GM19043 (cell line): ENCODE measurements at regions not wholly inside any gene's neighbourhood (a gene's known extent, or its start where the extent isn't known, plus 50 kb on each side); places are given as distances from the start of the nearest gene placed in this dataset.

Source experiments
- ATAC-seq: cut with Tn5 transposase; IDR thresholded peaks from one replicate; pipeline ENCODE4 v1.9.1; 2021; ENCODE audit warnings: low read depth; ENCODE audit not compliant: unreplicated experiment

DNA sequence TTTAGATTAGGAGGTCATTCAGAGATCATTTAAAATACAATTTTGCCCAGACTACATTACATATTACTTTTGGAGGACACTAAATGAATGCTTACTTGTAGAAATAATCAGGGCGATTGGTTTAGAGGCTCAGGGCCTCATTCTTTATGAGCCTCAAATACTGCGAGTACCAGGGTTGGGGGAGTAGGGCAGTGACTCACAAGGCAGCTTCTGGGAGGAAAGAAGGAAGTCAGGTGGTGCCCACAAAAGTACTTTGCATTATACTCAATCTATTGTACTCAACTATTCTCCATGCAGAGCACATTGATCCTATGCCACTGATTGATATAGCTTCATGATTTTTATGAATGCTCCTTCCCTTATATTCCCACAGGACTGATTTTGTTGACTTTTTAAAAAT lies 166.9 kb downstream of the SOCS6 start:
- ATAC-seq = no peak

GRCh38 chr18:70454704-70455322 lies 166.0 kb downstream of the SOCS6 start:
- peak; percentile 73 for ATAC-seq

DNA sequence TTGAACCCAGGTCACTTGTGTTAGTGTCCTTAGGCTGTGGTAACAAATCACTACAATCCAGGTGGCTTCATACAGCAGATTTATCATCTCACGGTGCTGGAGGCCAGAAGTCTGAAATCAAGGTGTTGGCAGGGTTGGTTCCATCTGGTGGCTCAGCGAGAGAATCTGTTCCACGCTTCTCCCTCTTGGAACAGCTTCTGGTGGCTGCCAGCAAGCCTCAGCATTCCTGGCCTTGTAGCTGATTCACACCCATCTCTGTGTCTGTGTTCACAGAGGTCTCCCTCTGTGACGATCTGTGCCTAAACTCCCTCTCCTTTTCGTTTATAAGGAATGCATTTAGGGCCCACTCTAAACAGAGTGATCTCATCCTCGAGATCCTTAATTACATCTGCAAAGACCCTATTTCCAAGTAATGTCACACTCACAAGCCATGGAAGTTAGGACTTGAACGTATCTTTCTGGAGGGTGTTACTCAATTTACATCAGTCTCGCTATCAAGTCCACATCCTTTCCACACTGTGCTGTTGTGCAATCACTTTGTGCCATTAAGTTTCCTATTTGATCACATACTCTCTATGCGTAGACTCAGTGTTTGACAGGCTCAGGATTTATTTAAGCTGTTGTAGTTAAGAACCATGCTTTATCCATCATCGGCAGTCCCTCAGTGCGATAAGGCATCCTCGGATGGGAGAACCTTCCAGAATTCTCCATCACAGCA lies 164.4 kb downstream of the SOCS6 start:
- ATAC-seq = no peak

DNA sequence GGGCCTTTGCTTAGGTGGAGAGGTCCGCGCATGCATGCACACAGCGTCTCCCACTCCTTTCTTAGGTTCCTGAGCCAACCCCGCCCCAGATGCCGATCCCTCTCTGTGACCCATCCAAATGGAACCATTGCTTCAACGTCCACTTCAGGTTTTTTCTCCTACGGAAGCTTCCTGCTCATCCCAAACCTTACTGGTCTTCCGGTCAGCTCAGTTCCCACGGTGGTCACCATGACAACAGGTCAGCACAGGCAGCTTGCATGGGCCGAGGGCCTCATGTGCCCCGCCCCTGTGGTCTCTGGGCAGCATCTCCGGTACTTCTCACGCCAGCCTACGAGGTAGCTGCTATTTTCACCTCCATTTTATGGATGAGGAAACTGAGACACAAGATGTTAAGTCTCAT lies 163.7 kb downstream of the SOCS6 start:
- no peak for ATAC-seq

- no peak for ATAC-seq
Observed at GRCh38 chr18:70450426-70451253, 161.8 kb downstream of the SOCS6 start.

DNA sequence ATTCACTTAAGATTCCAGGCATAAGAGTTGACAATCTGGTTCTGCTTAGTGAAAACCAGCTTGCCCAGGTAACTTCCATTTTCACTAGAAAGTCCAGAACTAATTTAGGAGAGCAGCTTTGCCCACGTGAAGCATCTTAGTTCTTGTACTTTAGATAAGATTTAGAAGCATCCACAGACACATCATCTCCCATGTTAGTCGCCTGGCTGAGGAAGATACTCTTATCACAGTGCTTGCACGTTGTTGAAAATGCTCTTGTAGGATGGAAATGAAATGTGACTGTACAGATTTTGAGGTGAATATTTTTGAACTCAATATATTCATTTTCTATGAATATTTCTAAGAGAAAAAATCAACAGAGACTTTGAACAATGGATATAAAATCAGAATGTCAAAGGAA lies 159.7 kb downstream of the SOCS6 start:
- no peak for ATAC-seq

DNA sequence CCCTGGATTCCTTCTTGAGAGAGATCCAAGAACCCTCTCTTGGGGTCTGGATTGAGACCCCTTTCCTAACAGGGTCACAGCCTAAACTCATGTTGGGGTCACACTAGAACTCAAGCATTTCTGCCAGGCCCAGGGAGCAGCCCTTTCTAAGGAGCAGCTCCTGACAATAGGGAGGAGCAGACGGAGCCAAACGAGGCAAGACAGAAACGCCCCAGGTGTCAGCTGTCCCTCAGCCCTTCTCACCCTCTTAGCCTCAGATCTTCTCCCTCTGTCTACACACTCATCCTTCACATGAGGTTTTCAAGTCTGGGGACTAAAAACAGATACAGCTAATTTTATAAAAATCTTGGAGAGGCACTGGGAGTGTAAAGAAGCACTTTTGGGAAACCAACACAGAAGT lies 157.2 kb downstream of the SOCS6 start:
- no peak for ATAC-seq

DNA sequence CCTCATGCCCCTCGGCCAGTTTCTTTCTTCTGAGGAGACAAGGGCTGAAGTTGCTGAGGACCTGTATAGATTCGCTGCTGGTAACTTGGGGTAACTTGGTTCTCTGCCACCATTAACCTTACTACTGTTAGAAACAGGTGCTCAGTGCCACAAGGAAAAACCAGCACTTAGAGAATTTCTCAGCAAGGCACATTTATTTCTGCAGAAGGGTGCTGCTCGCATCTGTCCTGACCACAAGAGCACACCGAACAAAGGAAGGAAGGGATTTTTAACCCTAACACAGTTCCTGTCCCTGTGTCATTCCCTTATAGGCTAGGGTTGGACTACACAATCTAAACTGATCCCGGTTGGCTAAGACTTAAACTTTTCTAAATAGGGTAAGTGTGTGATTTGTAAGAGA lies 154.1 kb downstream of the SOCS6 start:
- no peak for ATAC-seq

DNA sequence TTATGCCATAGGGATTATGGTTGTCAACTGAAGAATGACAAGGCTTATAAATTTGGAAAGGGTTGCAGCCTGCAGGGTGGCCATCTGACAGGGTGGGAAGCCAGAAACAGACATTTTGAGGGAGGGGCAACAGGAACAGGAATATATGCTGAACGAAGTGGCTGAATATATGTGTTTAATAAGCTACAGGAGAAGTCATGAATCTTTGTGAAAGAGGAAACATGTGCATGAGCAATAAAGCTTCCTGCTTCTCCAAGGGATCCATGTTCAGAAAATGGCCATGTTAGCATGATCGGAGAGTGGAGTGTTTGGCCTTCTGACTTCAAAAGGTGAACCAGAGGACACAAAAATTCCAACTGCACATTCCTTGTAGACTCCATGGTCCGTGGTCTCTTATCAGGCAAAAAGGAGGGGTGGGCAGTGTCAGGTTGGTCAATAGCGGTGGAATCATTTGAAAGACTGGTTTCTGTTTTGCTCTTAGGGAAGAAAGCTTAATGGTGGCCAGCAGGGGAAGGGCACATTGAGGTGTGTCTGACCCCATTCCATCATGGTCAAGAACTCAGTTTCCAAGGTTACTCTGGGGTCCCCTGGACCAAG lies 144.1 kb downstream of the SOCS6 start:
- no peak for ATAC-seq

GRCh38 chr18:70431203-70431624 lies 142.4 kb downstream of the SOCS6 start:
- ATAC-seq = no peak

DNA sequence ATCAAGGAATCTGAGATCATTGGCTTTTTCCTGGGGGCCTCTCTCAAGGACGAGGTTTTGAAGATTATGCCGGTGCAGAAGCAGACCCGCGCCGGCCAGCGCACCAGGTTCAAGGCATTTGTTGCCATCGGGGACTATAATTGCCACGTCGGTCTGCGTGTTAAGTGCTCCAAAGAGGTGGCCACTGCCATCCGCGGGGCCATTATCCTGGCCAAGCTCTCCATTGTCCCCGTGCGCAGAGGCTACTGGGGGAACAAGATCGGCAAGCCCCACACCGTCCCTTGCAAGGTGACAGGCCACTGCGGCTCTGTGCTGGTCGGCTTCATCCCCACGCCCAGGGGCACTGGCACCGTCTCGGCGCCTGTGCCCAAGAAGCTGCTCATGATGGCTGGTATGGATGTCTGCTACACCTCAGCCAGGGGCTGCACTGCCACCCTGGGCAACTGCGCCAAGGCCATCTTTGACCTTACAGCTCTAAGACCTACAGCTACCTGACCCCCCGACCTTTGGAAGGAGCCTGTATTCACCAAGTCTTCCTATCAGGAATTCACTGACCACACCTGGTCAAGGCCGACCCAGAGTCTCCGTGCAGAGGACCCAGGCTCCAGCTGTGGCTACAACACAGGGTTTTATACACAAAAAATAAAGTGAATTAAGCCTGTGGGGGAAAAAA lies 141.8 kb downstream of the SOCS6 start:
- no peak for ATAC-seq

DNA sequence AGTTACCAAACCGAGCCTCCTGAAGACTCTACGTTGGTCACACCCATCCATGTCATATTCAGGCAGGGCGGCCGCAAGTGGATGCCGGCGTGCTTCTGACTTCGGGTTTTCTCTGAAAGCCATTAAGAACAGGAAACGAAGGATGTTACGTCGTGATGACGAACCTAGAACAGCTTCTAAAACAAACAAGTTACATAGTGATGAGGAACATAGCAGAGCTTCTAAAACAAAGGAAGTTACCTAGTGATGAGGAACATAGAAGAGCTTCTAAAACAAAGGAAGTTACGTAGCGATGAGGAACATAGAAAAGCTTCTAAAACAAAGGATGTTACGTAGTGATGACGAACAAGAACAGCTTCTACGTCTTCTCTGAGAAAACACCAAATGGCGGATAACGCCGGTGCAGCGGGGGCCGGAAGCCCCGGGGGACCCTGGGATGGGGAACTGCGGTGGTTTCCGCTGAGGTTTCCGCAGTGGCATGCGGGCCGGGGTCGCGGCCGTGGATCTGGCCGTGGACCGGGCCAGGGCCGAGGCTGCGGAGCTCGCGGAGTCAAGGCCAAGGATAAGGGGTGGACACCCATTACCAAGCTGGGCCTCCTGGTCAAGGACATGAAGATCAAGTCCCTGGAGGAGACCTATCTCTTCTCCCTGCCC lies 141.1 kb downstream of the SOCS6 start:
- ATAC-seq = no peak

DNA sequence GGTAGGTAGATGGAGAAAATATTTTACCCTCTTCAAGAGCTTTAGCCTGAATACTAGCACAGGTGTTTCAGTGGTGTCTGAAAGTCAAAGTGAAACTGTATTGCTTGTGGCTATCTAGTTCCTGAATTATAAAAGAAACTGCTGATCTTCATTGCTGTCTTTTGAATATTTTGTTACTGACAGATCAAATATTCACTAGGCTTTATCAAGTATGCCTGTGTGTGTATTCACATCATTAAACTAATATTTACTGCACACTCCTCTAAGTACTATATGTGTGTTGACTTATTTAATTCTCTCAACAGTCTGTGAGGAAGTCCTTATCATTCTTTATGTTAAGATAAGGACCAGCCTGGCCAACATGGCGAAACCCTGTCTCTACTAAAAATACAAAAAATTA lies 139.6 kb downstream of the SOCS6 start:
- ATAC-seq = peak; percentile 100

GRCh38 chr18:70426818-70427217 lies 138.0 kb downstream of the SOCS6 start:
- no peak for ATAC-seq

DNA sequence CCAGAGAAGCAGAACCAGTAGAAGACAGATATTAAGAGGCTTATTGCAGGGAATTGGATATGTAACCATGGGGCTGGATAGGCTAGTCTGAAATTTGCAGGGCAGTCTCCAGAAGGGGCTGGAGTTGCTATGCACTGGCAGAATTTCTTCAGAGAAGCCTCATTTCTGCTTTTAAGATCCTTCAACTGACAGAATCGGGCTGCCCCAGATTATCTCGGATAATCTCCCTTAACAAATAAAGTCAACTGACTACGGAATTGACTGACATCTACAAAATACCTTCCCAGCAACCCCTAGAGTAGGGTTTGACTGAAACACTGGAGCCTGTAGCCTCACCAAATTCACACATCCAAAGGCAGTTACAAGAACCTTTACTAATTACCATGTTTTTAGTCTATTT lies 136.4 kb downstream of the SOCS6 start:
- no peak for ATAC-seq

GRCh38 chr18:70423988-70424387 lies 135.1 kb downstream of the SOCS6 start:
- ATAC-seq = no peak

- ATAC-seq = no peak
Observed at GRCh38 chr18:70423120-70423519, 134.3 kb downstream of the SOCS6 start.

- ATAC-seq = no peak
Observed at GRCh38 chr18:70422391-70422965, 133.6 kb downstream of the SOCS6 start.

GRCh38 chr18:70421471-70422390 lies 132.9 kb downstream of the SOCS6 start:
- ATAC-seq = no peak
